H9 (cell line): ENCODE measurements at regions not wholly inside any gene's neighbourhood (a gene's known extent, or its start where the extent isn't known, plus 50 kb on each side); places are given as distances from the start of the nearest gene placed in this dataset.

Source experiments
- DNase-seq: peaks from one replicate; pipeline ENCODE4 v3.0.0-alpha.2; 2017
- H2AFZ ChIP-seq: one replicate; pipeline ENCODE4 v1.6.1; 2013; ENCODE audit warnings: mild to moderate bottlenecking, low read length, control low read depth, moderate library complexity
- H2AK5ac ChIP-seq: 2 replicates; pipeline ENCODE4 v1.6.1; 2013; ENCODE audit warnings: low read length, control low read depth, mixed read lengths; ENCODE audit not compliant: insufficient read length
- H2BK120ac ChIP-seq: one replicate; pipeline ENCODE4 v1.6.1; 2013; ENCODE audit warnings: low read depth, mild to moderate bottlenecking, low read length, control low read depth, inconsistent platforms; ENCODE audit not compliant: poor library complexity, severe bottlenecking
- H2BK12ac ChIP-seq: 2 replicates; pipeline ENCODE4 v1.6.1; 2013; ENCODE audit warnings: low read length, control low read depth, mixed read lengths, low read depth; ENCODE audit not compliant: insufficient read length
- H2BK15ac ChIP-seq: 2 replicates; pipeline ENCODE4 v1.6.1; 2013; ENCODE audit warnings: low read depth, low read length, control low read depth
- H2BK20ac ChIP-seq: one replicate; pipeline ENCODE4 v1.6.1; 2013; ENCODE audit warnings: low read depth, mild to moderate bottlenecking, low read length, control low read depth, inconsistent platforms; ENCODE audit not compliant: poor library complexity, severe bottlenecking
- H2BK5ac ChIP-seq: 2 replicates; pipeline ENCODE4 v1.6.1; 2013; ENCODE audit warnings: low read length, control low read depth, mixed read lengths; ENCODE audit not compliant: insufficient read length
- H3K14ac ChIP-seq: 2 replicates; pipeline ENCODE4 v1.6.1; 2013; ENCODE audit warnings: low read length, control low read depth; ENCODE audit not compliant: insufficient read depth
- H3K18ac ChIP-seq: 2 replicates; pipeline ENCODE4 v1.6.1; 2013; ENCODE audit warnings: low read depth, mild to moderate bottlenecking, mixed read lengths, low read length, control low read depth; ENCODE audit not compliant: insufficient read length
- H3K23ac ChIP-seq: 2 replicates; pipeline ENCODE4 v1.6.1; 2013; ENCODE audit warnings: low read length, control low read depth, mixed read lengths, low read depth; ENCODE audit not compliant: insufficient read length
- H3K23me2 ChIP-seq: 2 replicates; pipeline ENCODE4 v1.6.1; 2013; ENCODE audit warnings: low read depth, mild to moderate bottlenecking, mixed read lengths, low read length, control low read depth; ENCODE audit not compliant: insufficient read length, poor library complexity, severe bottlenecking
- H3K27ac ChIP-seq: 2 replicates; pipeline ENCODE4 v1.5.1; 2013; ENCODE audit warnings: low read length, control low read depth, mixed read lengths, low read depth; ENCODE audit not compliant: insufficient read length
- H3K27me3 ChIP-seq: 2 replicates; pipeline ENCODE4 v1.6.1; 2013; ENCODE audit warnings: low read length, control low read depth, inconsistent platforms; ENCODE audit not compliant: insufficient read depth
- H3K4ac ChIP-seq: 2 replicates; pipeline ENCODE4 v1.6.1; 2013; ENCODE audit warnings: low read depth, mild to moderate bottlenecking, control low read depth, inconsistent platforms, low read length, moderate library complexity
- H3K4me1 ChIP-seq: 2 replicates; pipeline ENCODE4 v1.6.1; 2013; ENCODE audit warnings: low read length, control low read depth, inconsistent platforms; ENCODE audit not compliant: insufficient read depth
- H3K4me2 ChIP-seq: 2 replicates; pipeline ENCODE4 v1.6.1; 2013; ENCODE audit warnings: low read length, control low read depth, mixed read lengths; ENCODE audit not compliant: insufficient read length, insufficient read depth
- H3K56ac ChIP-seq: 2 replicates; pipeline ENCODE4 v1.6.1; 2013; ENCODE audit warnings: low read depth, mild to moderate bottlenecking, mixed read lengths, low read length, control low read depth; ENCODE audit not compliant: insufficient read length
- H3K79me1 ChIP-seq: 2 replicates; pipeline ENCODE4 v1.6.1; 2013; ENCODE audit warnings: low read depth, mild to moderate bottlenecking, moderate library complexity, low read length, control low read depth, inconsistent platforms; ENCODE audit not compliant: insufficient read depth, poor library complexity, severe bottlenecking
- H3K79me2 ChIP-seq: 2 replicates; pipeline ENCODE4 v1.6.1; 2013; ENCODE audit warnings: low read length, control low read depth, inconsistent platforms; ENCODE audit not compliant: insufficient read depth
- H3K9ac ChIP-seq: 2 replicates; pipeline ENCODE4 v1.6.1; 2013; ENCODE audit warnings: low read length, control low read depth, mixed read lengths; ENCODE audit not compliant: insufficient read length; ENCODE audit errors: extremely low read depth
- H3K9me3 ChIP-seq: one replicate; pipeline ENCODE4 v1.6.1; 2013; ENCODE audit warnings: low read depth, low read length, inconsistent platforms; ENCODE audit not compliant: control insufficient read depth
- H3T11ph ChIP-seq: one replicate; pipeline ENCODE4 v1.6.1; 2013; ENCODE audit warnings: mild to moderate bottlenecking, low read length, control low read depth, inconsistent platforms
- H4K20me1 ChIP-seq: one replicate; pipeline ENCODE4 v1.6.1; 2013; ENCODE audit not compliant: control insufficient read depth, insufficient read length, insufficient read depth
- H4K5ac ChIP-seq: 2 replicates; pipeline ENCODE4 v1.6.1; 2013; ENCODE audit warnings: low read depth, mild to moderate bottlenecking, mixed read lengths, low read length, control low read depth; ENCODE audit not compliant: insufficient read length
- H4K8ac ChIP-seq: replicated peaks from 2 replicates; pipeline ENCODE4 v1.6.1; 2013; ENCODE audit warnings: low read length, control low read depth, mixed read lengths, low read depth; ENCODE audit not compliant: insufficient read length
- H4K91ac ChIP-seq: 2 replicates; pipeline ENCODE4 v1.6.1; 2013; ENCODE audit warnings: low read depth, mild to moderate bottlenecking, moderate library complexity, mixed read lengths, low read length, control low read depth; ENCODE audit not compliant: insufficient read length
- H3K27ac Mint-ChIP-seq, 3 experiments: 2 replicates in 2 of 3; 3 replicates in 1 of 3; pipeline ENCODE4 v1.8.0; 2020 to 2021; ENCODE audit warnings: mixed read lengths in 3 of 3, mild to moderate bottlenecking in 1 of 3, moderate library complexity in 1 of 3
- H3K27me3 Mint-ChIP-seq: 2 replicates; pipeline ENCODE4 v1.8.0; 2021; ENCODE audit warnings: low read depth, mild to moderate bottlenecking, moderate library complexity, mixed read lengths
- H3K36me3 Mint-ChIP-seq, 3 experiments: 2 replicates in 2 of 3; 3 replicates in 1 of 3; pipeline ENCODE4 v1.8.0; 2020 to 2021; ENCODE audit warnings: low read depth in 3 of 3, mixed read lengths in 3 of 3; ENCODE audit not compliant: insufficient read depth in 1 of 3
- H3K4me1 Mint-ChIP-seq, 2 experiments: 2 replicates each; pipeline ENCODE4 v1.8.0; 2020; ENCODE audit warnings: mixed read lengths in 2 of 2
- H3K4me3 Mint-ChIP-seq, 2 experiments: 2 replicates in 1 of 2; 3 replicates in 1 of 2; pipeline ENCODE4 v1.8.0; 2020 to 2021; ENCODE audit warnings: mild to moderate bottlenecking in 2 of 2, mixed read lengths in 2 of 2, moderate library complexity in 1 of 2
- H3K9me3 Mint-ChIP-seq, 2 experiments: 2 replicates in 1 of 2; 3 replicates in 1 of 2; pipeline ENCODE4 v1.8.0; 2020; ENCODE audit warnings: mild to moderate bottlenecking in 2 of 2, mixed read lengths in 2 of 2, moderate library complexity in 1 of 2
- CTCF ChIP-seq: fragments of 200-600 bp; sonication (generic); conservative IDR thresholded peaks from 3 replicates; pipeline ENCODE4 v1.8.0; 2021; ENCODE audit warnings: antibody characterized with exemption, mild to moderate bottlenecking
- WGBS: extraction: QIAGEN DNeasy Blood & Tissue Kit; methylation state at CpG from one replicate; pipeline ENCODE4 v1.1.7; 2013; ENCODE audit warnings: missing lambda C conversion rate, low lambda C conversion rate, mixed read lengths; ENCODE audit not compliant: insufficient read length; ENCODE audit errors: extremely low coverage; 5-methylcytosine and 5-hydroxymethylcytosine counted together

GRCh38 chr7:67766906-67767410 is 770.3 kb downstream of the TYW1 start:
- H3K4me1 Mint-ChIP-seq = no peaks in the 10 kb centered on the region
- Histone ChIP-seq H3K4ac (no peak overlapping the region), H3K23ac (no peak overlapping the region), H3K4me1 (no peaks in the 10 kb centered on the region), H3K56ac (no peak overlapping the region), H2BK15ac (no peak overlapping the region), H3T11ph (no peak overlapping the region), H4K20me1 (peaks cover under 1% of the 10 kb centered on the region), H4K5ac (no peak overlapping the region), H3K27ac (no peak overlapping the region), H3K23me2 (no peaks in the 10 kb centered on the region), H3K14ac (no peak overlapping the region), H3K27me3 (no peaks in the 10 kb centered on the region), H3K9me3 (no peaks in the 10 kb centered on the region), H2AFZ (no peak overlapping the region), H3K9ac (no peak overlapping the region), H4K8ac (no peak overlapping the region), H2BK20ac (no peak overlapping the region), H3K79me1 (no peaks in the 10 kb centered on the region), H4K91ac (no peak overlapping the region), H3K79me2 (no peaks in the 10 kb centered on the region), H3K18ac (no peak overlapping the region), H2BK5ac (no peak overlapping the region), H2AK5ac (no peak overlapping the region), H2BK120ac (no peak overlapping the region), H3K4me2 (no peak overlapping the region), H2BK12ac (no peak overlapping the region)
- peaks cover 2% of the 10 kb centered on the region for H3K27me3 Mint-ChIP-seq
- DNase-seq = no peak
- peaks cover 1 to 3% of the 10 kb centered on the region in 2 experiments; a peak in 3 of 5 replicates for H3K9me3 Mint-ChIP-seq
- no peaks in the 10 kb centered on the region; a peak in 2 of 7 replicates for H3K36me3 Mint-ChIP-seq
- H3K27ac Mint-ChIP-seq = no peak overlapping the region; a peak in 1 of 7 replicates
- TF ChIP-seq CTCF = no peak
- H3K4me3 Mint-ChIP-seq = no peak overlapping the region
- WGBS = no CpG with 5 or more reads among the region's 4 CpGs
